ENCODE measurements at regions not wholly inside any gene's neighbourhood (a gene's known extent, or its start where the extent isn't known, plus 50 kb on each side); places are given as distances from the start of the nearest gene placed in this dataset.

DNA sequence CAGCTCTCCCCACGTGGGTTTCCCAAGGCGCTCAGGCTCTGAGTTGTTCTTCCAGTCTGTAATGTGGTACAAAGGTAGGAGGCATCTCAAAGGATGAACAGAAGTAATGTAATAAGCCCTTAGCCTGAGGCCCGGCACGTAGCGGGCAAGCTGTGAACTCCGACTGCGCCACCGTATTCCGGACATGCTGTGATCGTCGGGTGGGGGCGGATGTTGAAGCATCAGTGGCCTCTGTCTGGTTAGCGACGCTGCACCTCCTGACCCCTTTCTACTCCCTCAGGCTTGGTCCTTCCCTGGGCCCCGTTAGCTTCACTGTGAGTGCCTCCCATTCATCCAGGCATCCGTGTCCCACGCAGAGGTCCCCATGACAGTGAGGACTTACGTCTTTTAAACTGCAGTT is 151.7 kb downstream of the ERMARD start:
- no peak for DNase-seq (ENCODE audit: extremely low spot score, unreplicated experiment)
- Mint-ChIP-seq H3K4me1 (ENCODE audit: unreplicated experiment) (peaks cover 1% of the 10 kb centered on the region), H3K9me3 (ENCODE audit: unreplicated experiment) (peaks cover 6% of the 10 kb centered on the region)

DNA sequence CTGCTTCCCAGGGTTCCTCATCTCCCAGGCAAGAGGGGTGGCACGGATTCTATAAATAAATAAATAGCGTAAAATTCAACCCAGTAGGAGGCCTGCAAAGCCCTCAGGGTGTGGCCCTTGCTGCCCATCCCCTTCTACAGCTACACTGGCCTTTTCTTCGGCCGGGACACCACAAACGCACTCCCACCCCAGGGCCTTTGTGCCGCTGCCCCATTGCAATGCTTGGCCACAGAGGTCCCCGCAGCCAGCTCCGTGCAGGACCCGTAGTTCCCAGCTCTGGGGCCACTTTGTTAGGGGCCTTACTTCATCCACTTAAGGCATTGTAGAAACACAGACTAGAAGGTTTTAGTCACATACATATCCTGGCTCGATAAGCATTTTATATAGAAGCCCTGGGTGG is 151.2 kb downstream of the ERMARD start:
- no peak overlapping the region for H3K27ac Mint-ChIP-seq (ENCODE audit: unreplicated experiment)
- no peaks in the 10 kb centered on the region for H3K36me3 Mint-ChIP-seq (ENCODE audit: unreplicated experiment)
- TF ChIP-seq, protein P1, sequence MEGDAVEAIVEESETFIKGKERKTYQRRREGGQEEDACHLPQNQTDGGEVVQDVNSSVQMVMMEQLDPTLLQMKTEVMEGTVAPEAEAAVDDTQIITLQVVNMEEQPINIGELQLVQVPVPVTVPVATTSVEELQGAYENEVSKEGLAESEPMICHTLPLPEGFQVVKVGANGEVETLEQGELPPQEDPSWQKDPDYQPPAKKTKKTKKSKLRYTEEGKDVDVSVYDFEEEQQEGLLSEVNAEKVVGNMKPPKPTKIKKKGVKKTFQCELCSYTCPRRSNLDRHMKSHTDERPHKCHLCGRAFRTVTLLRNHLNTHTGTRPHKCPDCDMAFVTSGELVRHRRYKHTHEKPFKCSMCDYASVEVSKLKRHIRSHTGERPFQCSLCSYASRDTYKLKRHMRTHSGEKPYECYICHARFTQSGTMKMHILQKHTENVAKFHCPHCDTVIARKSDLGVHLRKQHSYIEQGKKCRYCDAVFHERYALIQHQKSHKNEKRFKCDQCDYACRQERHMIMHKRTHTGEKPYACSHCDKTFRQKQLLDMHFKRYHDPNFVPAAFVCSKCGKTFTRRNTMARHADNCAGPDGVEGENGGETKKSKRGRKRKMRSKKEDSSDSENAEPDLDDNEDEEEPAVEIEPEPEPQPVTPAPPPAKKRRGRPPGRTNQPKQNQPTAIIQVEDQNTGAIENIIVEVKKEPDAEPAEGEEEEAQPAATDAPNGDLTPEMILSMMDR (IDR thresholded peaks at IDR 0.05), result no peak
- H3K4me1 Mint-ChIP-seq (ENCODE audit: unreplicated experiment), result peaks cover 1% of the 10 kb centered on the region
- peaks cover 6% of the 10 kb centered on the region for H3K9me3 Mint-ChIP-seq (ENCODE audit: unreplicated experiment)
- DNase-seq (ENCODE audit: extremely low spot score, unreplicated experiment), result no peak
- H3K4me3 Mint-ChIP-seq (ENCODE audit: unreplicated experiment), result no peak overlapping the region
- no peaks in the 10 kb centered on the region for H3K27me3 Mint-ChIP-seq (ENCODE audit: unreplicated experiment)

More for the DNA sequence above, 151.7 kb downstream of the ERMARD start:
- Mint-ChIP-seq H3K27me3 (ENCODE audit: unreplicated experiment) (no peaks in the 10 kb centered on the region), H3K27ac (ENCODE audit: unreplicated experiment) (no peak overlapping the region), H3K36me3 (ENCODE audit: unreplicated experiment) (no peaks in the 10 kb centered on the region), H3K4me3 (ENCODE audit: unreplicated experiment) (no peak overlapping the region)
- TF ChIP-seq, protein P1 (IDR thresholded peaks at IDR 0.05), result no peak

DNA sequence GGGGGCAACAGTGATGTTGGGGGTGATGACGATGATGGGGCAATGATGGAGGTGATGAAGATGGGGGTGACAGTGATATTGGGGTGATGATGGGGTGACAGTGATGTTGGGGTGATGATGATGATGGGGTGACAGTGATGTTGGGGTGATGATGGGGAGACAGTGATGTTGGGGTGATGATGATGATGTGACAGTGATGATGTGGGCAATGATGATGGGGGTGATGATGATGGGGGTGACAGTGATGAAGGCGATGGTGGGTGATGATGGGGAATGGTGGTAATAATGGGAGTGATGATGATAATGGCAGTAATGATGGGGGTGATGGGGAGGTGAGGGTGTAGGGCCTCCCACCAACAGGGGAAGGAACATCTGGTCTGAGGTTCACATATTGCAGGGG is 150.6 kb downstream of the ERMARD start:
- Mint-ChIP-seq H3K27me3 (ENCODE audit: unreplicated experiment) (no peaks in the 10 kb centered on the region), H3K27ac (ENCODE audit: unreplicated experiment) (no peak overlapping the region), H3K4me3 (ENCODE audit: unreplicated experiment) (no peak overlapping the region), H3K36me3 (ENCODE audit: unreplicated experiment) (no peaks in the 10 kb centered on the region), H3K4me1 (ENCODE audit: unreplicated experiment) (peaks cover 1% of the 10 kb centered on the region), H3K9me3 (ENCODE audit: unreplicated experiment) (peaks cover 6% of the 10 kb centered on the region)
- TF ChIP-seq, protein P1 (IDR thresholded peaks at IDR 0.05), result no peak
- DNase-seq (ENCODE audit: extremely low spot score, unreplicated experiment), result no peak

DNA sequence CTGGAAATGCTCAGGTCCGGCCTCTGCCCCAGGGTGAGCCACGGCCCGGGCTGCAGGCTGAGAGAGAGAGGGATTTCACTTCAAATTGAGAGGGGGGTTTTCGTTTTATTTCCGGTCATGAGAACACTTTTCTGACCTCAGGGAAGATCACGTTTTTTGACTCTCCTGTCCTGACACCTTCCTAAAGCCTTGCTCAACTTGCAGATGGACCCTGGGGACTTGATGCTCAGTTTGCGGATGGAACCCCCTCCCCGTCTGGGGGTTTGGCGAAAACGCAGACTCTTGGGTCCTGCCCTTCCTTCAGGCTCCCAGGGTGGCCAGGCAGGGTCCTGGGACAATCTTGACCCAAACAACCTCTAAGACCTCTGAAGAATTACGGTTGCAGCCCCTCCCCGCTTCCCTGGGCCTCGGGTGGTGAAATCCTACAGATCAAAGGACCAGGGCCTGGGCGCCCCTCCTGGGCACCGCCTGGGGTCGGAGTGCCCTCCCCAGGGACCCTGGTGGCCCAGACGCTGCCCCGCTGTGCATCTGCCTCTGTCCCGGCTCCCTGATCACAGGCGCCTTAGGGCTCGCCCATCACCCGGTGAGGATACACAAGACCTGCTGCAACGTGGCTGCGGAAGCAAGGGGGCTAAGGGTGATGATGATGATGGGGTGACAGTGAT is 148.2 kb downstream of the ERMARD start:
- no peaks in the 10 kb centered on the region for H3K4me1 Mint-ChIP-seq (ENCODE audit: unreplicated experiment)
- TF ChIP-seq, protein P1 (IDR thresholded peaks at IDR 0.05), result no peak
- H3K27ac Mint-ChIP-seq (ENCODE audit: unreplicated experiment), result no peak overlapping the region
- H3K36me3 Mint-ChIP-seq (ENCODE audit: unreplicated experiment), result no peaks in the 10 kb centered on the region
- no peak for DNase-seq (ENCODE audit: extremely low spot score, unreplicated experiment)
- peaks cover 11% of the 10 kb centered on the region for H3K9me3 Mint-ChIP-seq (ENCODE audit: unreplicated experiment)
- H3K4me3 Mint-ChIP-seq (ENCODE audit: unreplicated experiment), result no peak overlapping the region
- H3K27me3 Mint-ChIP-seq (ENCODE audit: unreplicated experiment), result no peaks in the 10 kb centered on the region

DNA sequence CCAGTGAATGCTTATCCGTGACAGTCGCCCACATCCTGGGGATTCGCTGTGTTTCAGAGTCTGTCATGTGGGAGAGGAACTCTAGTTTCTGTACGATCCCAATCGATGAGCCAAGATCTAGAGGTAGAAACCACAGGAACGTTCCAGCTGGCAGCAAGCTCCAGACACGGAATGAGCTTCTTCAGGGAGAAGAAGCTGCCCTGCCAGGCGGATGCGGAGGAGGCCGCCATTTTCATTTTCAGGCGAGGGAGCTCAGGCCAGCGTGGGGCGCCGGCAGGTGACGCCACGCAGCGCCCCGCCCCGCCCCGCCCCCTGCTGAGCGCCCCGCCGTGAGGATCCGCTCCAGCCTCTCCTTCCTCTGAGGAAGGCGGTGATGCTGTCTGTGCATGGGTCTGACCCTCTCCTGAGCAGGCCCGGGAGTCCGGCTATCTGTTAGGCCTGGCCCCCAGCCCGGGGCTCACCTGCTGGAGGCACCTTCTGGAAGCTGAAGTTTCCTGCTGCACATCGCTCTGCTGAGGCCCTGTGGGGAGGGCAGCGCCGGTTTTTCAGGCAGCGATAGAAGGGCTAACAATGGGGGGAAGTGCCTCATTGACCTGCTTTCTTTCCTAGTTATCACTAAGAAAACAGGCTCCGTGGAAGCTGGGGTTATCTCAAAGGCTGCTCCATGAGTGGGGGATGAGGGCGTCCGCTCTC is 147.5 kb downstream of the ERMARD start:
- no peak for DNase-seq (ENCODE audit: extremely low spot score, unreplicated experiment)
- Mint-ChIP-seq H3K4me1 (ENCODE audit: unreplicated experiment) (no peaks in the 10 kb centered on the region), H3K4me3 (ENCODE audit: unreplicated experiment) (no peak overlapping the region), H3K9me3 (ENCODE audit: unreplicated experiment) (peaks cover 11% of the 10 kb centered on the region), H3K36me3 (ENCODE audit: unreplicated experiment) (no peaks in the 10 kb centered on the region), H3K27ac (ENCODE audit: unreplicated experiment) (no peak overlapping the region), H3K27me3 (ENCODE audit: unreplicated experiment) (no peaks in the 10 kb centered on the region)
- TF ChIP-seq, protein P1 (IDR thresholded peaks at IDR 0.05), result no peak

Data from osteocyte (in vitro differentiated cells).